Stimulated activated CD4-positive, alpha-beta T cell treated with anti-CD3 and anti-CD28 coated beads, Interleukin-1b, Interleukin-23, amount 100 ng/mL, for 24 hours (primary cell): ENCODE measurements at regions not wholly inside any gene's neighbourhood (a gene's known extent, or its start where the extent isn't known, plus 50 kb on each side); places are given as distances from the start of the nearest gene placed in this dataset.

Source experiments
- DNase-seq, 4 experiments: peaks; one replicate each; pipeline ENCODE4 v3.0.0-alpha.2; 2020; ENCODE audit warnings: low read depth in 4 of 4, low spot score in 1 of 4

- DNase-seq: peak; percentile 84 to 92 (median 86)
These were observed 53.8 kb downstream of the IER5 start for GRCh38 chr1:181142096-181142958.

GRCh38 chr1:181143102-181143859 is 54.8 kb downstream of the IER5 start:
- DNase-seq: no peak

- no peak for DNase-seq
These were observed 55.7 kb downstream of the IER5 start for GRCh38 chr1:181144238-181144637.

- DNase-seq: no peak
These were observed 60.1 kb downstream of the IER5 start for GRCh38 chr1:181148636-181149035.

GRCh38 chr1:181149326-181150125 is 61.0 kb downstream of the IER5 start:
- DNase-seq: peak in 2 of 4 experiments; percentile 38 to 46

- no peak for DNase-seq
These were observed 61.8 kb downstream of the IER5 start for GRCh38 chr1:181150273-181150672.

- no peak for DNase-seq
These were observed 62.3 kb downstream of the IER5 start for GRCh38 chr1:181150842-181151241.

- DNase-seq: no peak
These were observed 63.2 kb downstream of the IER5 start for GRCh38 chr1:181151378-181152326.

GRCh38 chr1:181152892-181153633 is 64.6 kb downstream of the IER5 start:
- no peak for DNase-seq

- DNase-seq: no peak
These were observed 65.1 kb downstream of the IER5 start for GRCh38 chr1:181153634-181153961.

- no peak for DNase-seq
These were observed 66.8 kb downstream of the IER5 start for GRCh38 chr1:181155339-181155738.

- no peak for DNase-seq
These were observed 71.1 kb downstream of the IER5 start for GRCh38 chr1:181159451-181160140.

GRCh38 chr1:181160322-181160721 is 71.8 kb downstream of the IER5 start:
- DNase-seq: no peak

GRCh38 chr1:181160998-181161870 is 72.7 kb downstream of the IER5 start:
- no peak for DNase-seq

- no peak for DNase-seq
These were observed 75.2 kb downstream of the IER5 start for GRCh38 chr1:181163662-181164061.

GRCh38 chr1:181166377-181167196 is 78.1 kb downstream of the IER5 start:
- DNase-seq: peak in 3 of 4 experiments; percentile 45 to 62 (median 56)

GRCh38 chr1:181169281-181169865 is 80.9 kb downstream of the IER5 start:
- DNase-seq: no peak
